GM18508 (cell line): ENCODE measurements at regions not wholly inside any gene's neighbourhood (a gene's known extent, or its start where the extent isn't known, plus 50 kb on each side); places are given as distances from the start of the nearest gene placed in this dataset.

Experiments used
- ATAC-seq: cut with Tn5 transposase; IDR thresholded peaks from one replicate; pipeline ENCODE4 v1.9.1; 2021; ENCODE audit warnings: moderate number of reproducible peaks; ENCODE audit not compliant: insufficient read depth, unreplicated experiment

DNA sequence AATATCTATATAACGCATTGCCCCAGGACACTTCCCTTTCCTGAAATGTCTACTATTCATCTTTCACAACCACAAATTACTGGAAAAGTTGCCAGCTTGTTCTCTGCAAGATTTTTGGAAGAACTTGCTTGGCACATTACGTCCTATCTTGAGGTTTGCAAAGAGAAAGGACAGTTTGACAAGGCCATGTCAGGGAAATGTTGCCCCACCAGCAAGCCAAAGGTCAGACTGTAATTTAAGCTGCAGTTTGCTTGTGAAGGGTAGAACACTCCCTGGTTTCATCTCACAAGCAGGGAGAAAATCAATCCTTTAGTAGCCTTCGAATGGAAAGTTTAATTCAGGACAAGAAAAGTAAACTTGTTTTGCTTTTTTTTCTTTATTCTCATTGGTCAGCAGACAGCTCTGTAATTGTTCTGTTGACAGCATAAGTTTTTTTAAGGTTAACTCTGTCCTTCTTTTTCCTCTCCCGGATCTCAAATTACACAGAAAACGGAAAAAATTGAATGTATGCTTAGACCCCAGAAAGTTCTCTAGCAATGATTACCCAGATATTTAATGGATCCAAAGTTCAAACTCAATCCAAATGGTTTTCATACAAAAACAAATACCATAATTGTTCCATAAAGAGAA, 541.8 kb upstream of the NRSN1 start:
- ATAC-seq = no peak

DNA sequence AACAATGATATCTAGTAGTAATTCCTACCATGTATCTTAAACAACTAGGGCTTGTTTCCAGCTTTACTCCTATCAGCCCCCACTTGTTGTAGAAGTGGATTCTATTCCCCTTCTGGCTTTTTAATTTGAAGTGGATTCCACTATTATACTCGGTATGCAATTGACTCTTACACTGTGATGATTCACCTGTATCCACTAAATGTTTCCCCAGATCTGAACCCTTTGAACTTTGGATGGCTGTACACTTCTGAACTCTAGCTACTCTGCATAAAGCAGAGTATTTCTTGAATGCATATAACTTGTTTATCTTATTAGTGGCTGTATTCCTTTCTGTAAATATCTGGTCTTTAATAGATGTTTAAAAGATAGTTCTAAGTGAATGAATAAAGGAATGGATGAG, 538.4 kb upstream of the NRSN1 start:
- no peak for ATAC-seq

DNA sequence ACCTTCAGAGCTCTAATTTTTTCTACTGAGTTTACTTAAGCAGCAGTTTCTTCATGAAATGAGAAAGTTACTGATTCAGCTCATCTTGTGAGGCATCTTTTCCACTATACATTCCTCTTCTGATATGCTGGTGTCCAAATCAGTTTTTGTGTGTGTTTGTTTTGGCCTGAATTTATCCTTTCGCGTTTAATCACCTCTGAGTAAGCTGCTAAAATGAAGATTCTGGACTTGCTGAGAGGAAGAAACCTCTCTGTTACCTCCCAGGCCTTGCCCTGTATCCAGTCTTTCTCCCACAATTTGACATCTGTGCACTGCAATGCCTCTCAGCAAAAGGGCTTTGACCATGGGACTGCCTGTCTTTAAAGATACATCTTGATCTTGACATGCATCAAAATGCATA, 536.2 kb upstream of the NRSN1 start:
- ATAC-seq = no peak

DNA sequence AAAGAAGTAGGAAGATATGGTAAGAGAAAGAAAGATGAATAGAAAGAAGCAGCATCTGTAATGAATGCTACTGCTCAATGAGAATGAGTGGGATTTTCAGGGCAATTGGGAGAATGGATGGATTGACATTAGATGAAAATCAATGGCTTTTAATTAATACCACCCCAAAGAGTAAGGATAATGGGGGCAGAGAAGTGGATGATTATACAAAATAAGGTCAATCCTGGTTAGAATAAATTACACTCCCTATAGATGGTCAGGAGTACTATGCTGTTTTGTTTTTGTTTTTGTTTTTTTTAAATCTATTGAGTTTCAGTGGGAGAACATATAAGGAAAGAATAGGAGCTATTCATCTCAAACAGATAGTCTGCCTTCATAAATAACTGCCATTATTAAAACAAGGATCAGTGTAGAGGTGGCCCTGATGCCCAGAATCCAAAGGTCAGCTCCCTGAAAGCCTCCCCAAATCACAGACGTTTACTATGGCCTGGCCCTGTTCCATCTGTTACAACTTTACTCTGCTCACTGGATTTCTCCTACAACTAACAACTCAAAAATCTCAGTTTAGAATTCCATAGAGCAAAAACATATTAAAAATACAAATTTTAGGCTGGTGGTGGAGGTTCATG, 535.4 kb upstream of the NRSN1 start:
- ATAC-seq = no peak

DNA sequence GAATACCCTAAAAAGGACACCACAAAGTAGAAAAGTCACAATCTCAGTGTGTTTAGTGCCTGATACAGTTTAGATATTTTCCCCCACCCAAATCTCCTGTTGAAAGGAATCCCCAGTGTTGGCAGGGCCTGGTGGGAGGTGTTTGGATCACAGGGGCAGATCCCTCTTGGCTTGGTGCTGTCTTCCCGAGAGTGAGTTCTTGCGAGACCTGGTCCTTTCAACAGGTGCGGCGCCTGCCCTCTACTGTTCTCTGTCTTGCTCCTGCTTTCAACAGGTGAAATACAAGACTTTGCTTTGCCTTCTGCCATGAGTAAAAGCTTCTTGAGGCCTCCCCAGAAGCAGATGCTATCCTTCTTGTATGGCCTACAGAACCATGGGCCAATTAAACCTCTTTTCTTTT, 534.3 kb upstream of the NRSN1 start:
- ATAC-seq = no peak

DNA sequence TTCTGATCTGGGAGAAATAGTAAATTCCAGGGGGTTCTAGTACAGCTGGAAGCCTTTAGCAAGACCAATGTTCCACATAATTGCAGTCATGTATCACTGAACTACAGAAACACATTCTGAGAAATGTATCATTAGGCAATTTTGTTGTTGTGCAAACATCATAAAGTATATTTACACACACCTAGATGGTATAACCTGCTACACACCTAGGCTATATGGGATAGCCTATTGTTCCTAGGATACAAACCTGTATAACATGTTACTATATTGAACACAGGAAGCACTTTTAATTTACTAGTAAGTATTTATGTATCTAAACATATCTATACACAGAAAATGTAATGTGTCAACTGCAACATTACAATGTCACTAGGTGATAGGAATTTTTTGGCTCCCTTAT, 525.9 kb upstream of the NRSN1 start:
- no peak for ATAC-seq

- ATAC-seq = no peak
These were observed 524.1 kb upstream of the NRSN1 start for GRCh38 chr6:23601811-23602345.

DNA sequence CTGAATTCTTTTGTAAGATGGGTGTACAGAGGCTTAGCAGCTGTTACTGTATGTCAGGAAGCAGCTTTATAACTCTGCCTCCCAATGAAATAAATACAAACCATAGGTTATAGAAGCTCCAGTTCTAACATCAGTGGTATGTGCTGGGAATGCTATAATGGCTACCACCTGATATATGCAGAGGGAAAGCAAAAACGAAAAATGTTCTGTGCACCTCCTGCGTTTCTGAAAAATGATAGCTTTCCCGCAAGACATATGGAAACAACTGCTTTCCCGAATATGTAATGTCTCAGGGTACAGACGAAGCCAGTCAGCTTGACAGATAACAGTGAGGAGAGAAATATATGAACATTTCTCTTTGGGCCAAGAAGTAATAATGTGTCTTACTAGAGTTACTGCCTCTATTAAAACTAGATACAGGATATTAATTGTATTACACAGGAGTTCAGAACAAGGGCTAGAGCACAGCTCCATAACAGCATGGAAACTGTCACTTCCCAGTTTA, 517.0 kb upstream of the NRSN1 start:
- ATAC-seq = no peak

- no peak for ATAC-seq
These were observed 514.1 kb upstream of the NRSN1 start for GRCh38 chr6:23611776-23612381.

GRCh38 chr6:23618366-23618765, 507.6 kb upstream of the NRSN1 start:
- ATAC-seq = no peak

DNA sequence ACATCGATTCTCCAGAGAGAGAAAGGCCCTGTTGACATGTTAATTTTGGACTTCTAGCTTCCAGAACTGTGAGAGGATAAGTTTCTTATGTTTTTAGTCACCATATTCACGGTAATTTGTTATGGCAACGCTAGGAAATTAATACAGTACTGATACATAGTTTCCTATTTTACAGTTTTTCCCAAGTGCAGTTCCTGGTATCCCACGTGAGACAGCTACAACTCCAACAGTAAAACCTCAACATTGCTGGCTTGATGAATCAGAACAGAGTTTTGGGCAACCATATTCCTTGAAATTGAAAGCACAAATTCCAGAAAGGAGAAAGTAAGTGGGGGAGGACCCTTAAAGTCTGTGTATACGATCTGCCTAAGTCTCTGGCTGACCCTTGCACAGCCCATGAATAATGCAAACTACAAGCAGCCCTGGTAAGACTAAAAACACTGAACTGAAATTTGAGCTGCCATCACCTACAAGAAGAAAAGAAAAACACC, 505.1 kb upstream of the NRSN1 start:
- no peak for ATAC-seq

DNA sequence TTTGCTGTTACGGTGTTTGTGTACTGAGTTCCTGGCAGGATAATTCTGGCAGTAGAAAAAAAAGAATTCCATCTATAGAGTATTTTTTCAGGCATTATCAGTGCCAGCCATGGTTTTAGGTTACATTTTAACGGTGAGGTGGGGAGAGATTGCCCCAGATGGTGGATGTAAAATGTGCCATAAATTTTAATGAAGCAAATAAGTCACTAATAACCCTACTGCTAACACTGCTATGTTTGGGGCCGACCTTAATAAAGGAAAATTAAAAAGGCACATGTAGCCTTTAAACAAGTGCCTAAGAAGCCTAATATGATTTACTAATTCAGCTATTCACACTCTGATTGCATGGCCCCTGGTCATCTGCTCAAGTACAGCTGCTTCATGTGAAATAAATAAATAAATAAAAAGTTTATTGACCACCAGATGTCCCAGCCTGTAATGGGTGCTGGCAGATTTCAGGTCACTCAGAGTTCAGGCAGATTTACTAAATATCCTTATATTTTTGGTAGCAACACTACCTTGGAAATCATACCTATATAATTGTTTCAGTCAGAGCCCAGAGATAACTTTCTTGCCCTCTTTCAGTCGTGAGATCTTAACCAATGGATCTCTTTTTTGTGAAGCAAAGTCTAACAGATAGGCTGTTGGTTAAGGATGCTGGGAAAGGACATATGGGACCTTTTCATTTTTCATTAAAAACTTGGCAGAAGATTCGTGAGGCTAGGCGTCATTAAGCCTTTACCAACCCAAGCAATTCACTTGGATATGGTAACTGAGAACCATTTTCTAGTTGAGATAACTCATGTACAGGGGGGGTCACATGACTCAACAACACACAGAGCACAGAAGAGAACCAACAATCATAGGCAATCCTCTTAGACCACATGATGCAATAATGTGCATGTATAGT, 495.0 kb upstream of the NRSN1 start:
- no peak for ATAC-seq

DNA sequence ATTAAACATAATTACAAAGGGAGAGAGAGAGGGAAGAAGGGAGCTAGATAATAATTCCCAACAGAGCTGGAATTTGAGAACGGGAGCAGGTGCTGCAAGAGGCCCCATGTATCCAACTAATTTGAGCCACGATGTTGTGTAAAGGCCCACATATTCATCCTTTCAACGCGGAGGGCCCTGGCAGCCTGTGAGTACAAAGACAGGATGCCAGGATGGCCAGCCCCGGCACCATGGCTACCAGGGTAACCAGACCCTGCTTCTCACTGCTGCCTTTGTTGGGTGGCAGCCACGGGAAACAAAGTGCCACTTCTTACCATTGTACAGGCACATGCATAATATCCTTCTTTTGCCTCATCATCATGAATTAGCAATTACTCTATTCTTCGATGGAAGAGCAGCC, 492.0 kb upstream of the NRSN1 start:
- no peak for ATAC-seq

DNA sequence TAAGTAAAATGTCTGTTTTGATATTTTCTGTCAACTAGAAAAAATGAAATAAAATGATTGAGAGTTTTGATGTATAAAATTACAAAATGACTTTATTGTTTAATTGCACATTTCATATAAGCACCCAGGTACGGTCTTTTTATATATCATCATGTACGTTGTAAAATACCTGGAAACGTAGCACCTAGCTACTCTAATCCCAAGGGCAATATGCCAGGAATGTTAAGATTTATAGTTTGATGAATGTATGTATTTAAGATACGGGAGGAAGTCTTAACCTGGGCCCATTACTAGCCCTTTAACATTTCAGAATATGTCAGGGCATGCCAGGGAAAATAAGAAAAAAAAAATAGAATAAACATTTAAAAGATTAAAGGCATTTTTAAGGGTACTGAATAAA, 490.9 kb upstream of the NRSN1 start:
- ATAC-seq = no peak

- ATAC-seq = no peak
These were observed 488.7 kb upstream of the NRSN1 start for GRCh38 chr6:23637296-23637695.

GRCh38 chr6:23642849-23643248, 483.2 kb upstream of the NRSN1 start:
- ATAC-seq = no peak

DNA sequence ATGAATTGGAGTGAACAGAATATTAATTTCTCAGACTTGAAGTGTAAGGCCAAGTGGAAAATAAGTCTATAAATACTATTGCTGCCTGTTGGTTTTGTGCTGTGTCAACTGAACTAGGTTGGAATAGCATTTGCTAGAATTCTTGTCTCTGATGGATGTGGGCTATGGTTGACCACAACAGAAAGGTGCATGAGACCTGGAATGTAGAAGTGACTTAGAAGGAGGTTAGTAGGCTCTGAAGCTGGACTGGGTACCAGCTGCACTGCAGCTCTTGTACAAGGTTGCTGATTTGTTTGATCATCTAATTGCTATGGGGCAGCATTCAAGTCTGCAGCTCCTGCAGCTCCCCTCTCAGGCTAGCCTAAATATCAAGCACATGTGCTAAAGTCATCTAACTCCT, 479.0 kb upstream of the NRSN1 start:
- no peak for ATAC-seq

DNA sequence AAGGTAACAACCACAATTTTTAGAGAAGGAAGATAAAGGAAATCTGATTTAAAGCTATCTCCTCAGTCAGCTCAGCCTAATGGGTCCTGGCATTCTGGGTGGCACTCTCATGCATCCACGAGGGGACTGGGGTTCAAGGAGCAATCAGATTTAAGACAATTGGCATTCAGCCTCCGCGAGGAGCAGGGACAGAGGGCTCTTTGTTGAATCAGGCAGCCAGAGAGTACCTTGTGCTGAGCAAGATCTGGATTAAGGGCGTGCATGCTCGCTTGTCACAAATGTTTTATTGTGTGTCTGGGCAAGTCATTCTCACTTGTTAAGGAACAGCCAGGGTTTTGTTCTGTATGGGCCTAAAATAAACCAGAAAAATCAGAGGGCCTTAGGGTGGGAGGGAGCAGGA, 475.3 kb upstream of the NRSN1 start:
- ATAC-seq = no peak

GRCh38 chr6:23654745-23655144, 471.3 kb upstream of the NRSN1 start:
- no peak for ATAC-seq

DNA sequence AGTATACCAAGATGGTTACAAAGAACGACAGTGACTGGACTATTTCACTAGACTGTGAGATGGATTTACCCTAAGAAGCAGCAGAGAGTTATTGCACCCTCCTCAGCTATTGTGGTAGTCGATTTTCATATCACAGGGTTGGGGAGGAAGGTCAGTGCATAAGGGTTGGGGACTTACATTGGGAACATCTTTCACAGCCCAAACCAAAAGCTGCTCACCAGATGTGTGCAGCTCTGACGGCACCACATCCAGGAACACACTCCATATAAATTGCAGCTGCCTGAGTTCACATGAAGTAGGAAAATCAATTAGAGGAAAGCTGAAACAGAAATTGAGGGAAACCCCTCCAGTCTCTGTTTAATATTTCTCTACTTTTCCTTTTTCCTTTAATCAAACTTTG, 470.5 kb upstream of the NRSN1 start:
- no peak for ATAC-seq
